ENCODE measurements at regions not wholly inside any gene's neighbourhood (a gene's known extent, or its start where the extent isn't known, plus 50 kb on each side); places are given as distances from the start of the nearest gene placed in this dataset.

GRCh38 chr5:158121678-158122077 lies 262.7 kb upstream of the CLINT1 start:
- no peak for DNase-seq (ENCODE audit: low read depth, low spot score)

GRCh38 chr5:158120760-158121159 lies 261.8 kb upstream of the CLINT1 start:
- no peak for DNase-seq (ENCODE audit: low read depth, low spot score)

DNA sequence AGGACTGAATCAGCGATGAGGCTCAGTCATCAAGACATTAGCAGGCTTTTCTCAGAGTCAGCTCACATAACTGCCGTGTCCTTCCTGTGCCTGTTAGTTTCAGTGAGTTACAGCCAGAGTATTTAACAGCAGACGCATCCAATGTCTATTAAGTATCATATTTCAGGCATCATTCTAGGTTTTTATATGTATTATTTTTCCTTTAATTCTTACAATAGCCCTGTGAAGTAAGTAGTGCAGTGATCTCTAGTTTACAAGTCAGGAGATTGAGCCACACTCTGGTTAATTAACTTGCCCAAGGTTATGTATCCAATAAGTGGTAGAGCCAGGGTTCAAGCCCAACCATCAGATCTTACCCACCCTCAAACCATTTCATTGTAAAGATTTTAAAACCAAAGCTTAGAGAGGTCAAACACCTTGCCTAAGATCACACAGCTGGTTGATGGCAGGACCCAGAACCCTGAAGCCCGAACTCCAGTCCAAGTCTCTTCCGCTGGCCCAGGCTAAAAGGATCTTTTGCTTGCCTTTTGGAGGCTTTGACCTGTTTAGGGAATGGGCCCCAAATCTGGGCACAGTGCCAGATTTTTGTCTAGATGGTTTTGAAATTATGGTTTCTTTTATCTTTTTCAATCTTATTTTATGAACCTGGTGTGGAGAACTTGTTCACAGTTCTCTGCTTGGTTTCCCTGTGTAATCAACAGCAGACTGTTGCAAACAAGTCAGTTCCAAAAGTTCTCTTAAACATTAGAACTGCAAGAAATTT lies 261.2 kb upstream of the CLINT1 start:
- no peak for DNase-seq (ENCODE audit: low read depth, low spot score)

DNA sequence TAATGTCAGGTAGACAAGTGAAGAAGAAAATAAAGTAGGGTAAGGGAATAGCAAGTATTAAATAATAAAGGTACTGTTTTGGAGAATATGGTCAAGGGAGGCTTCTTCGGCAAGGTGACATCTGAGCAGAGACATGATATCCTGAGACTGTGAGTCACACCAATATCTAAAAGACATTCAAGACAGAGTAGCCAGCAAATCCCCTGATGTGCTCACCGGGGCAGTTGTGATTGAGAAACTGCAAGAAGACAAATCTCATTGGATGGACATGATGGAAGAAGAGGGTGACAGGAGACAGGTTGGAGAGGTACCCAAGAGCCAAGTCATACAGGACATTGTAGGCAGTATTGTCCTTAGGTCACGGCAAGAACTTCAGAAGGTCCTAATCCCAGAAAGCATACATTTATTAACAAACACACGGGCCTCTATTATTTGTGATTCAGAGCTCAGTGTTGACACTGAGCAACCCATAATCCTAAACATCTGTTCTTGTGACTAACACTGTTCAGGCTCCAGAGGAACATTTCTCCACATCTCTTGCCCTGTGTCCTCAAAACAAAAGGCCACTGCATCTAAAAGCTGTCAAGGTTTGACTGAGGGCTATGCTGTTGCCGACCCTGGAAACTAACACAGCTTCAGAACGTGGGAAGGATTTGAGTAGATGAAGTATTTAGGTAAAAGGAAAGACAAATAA lies 258.7 kb upstream of the CLINT1 start:
- no peak for DNase-seq (ENCODE audit: low read depth, low spot score)

DNA sequence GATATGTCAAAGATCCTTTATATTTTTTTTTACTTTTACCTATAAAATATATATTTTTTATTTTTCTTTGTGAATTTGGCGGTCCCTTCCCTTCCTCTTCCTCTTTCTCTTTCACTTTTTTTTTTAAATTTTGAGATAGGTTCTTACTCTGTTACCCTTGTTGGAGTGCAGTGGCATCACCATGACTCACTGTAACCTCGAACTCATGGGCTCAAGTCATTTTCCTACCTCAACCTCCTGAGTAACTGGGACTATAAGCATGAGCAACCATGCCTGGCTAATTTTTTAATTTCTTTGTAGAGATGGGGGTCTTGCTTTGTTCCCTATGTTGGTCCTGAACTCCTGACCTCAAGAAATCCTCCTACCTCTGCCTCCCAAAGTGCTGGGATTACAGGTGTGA lies 258.0 kb upstream of the CLINT1 start:
- DNase-seq (ENCODE audit: low read depth, low spot score), result no peak

DNA sequence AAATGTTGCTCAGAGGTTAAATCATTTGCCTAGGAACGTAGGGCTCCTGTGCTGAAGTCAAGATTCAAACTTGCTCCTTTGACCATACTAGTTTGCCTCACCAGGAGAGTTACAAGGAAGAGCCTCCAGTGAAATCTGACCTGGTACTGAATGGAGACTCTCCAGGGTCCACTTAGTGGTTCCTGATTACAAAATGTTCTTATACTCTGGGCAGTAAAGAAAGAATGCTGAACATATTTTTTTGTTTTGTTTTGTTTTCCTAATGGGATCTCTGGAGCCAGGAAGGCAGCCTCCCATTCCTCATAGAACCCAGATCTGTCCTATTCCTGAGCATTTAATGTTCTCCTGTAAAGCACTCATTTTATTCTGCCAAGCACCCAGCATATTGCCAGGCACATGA lies 256.5 kb upstream of the CLINT1 start:
- no peak for DNase-seq (ENCODE audit: low read depth, low spot score)

GRCh38 chr5:158108177-158108576 lies 249.2 kb upstream of the CLINT1 start:
- DNase-seq (ENCODE audit: low read depth, low spot score), result no peak

DNA sequence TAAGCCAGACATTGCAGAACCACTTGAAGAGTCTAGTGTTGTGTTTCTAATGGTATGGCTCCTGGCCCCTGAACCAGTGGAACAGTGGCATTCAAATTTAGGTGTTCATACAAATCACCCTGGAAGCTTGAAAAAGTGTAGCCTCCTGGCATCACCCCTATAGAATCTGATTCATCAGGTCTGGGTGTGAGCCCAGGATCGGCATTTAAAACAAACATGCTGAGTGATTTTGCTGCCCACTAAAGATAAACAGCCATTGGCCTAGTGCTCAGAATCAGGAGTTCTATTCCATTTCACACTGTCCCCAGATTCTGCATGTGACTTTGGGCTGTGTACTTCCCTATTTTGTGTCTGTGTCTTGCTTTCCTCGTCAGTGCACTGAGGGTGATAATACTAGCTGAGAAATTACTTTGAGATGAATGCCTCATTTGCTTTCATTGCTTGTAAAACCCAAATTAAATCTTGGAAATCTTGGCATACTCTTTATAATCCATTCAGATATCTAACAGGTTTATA lies 241.5 kb upstream of the CLINT1 start:
- no peak for DNase-seq (ENCODE audit: low read depth, low spot score)

GRCh38 chr5:158099571-158100105 lies 240.7 kb upstream of the CLINT1 start:
- DNase-seq (ENCODE audit: low read depth, low spot score), result no peak

DNA sequence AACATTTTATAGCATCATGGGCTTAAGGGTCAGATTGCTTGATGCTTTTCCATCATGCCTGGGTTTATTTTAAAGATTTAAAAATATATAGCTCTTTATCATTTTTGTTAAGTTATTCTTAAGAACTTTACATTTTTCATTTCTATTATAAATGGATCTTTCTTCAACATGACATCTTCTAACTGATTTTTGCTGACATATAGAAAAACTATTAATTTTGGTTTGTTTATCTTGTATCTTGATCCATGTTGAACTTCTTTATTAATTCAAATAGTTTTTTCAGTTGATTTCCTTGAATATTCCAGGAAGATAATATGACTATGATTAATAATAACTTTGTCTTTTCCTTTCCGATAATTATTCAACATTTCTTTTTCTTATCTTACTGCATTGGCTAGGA lies 237.9 kb upstream of the CLINT1 start:
- DNase-seq (ENCODE audit: low read depth, low spot score), result no peak

DNA sequence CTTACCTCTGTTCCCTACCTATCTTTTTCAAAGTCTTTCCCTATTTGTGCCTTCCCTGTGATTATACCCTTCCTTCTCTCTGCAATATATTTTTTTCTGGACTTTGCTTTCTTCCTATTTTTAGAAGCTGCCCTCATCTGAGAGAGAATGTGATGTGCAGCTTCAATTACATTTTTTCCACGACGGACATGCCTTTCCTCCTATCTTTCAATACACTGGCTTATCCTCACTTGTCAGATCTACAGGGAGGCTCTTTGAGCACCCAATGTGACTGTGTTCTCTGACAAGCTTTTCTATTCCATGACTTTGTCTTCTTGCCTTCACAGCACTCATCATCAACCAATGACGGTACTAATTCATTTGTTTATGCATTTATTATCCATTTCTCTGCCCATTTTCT lies 227.9 kb upstream of the CLINT1 start:
- no peak for DNase-seq (ENCODE audit: low read depth, low spot score)

DNA sequence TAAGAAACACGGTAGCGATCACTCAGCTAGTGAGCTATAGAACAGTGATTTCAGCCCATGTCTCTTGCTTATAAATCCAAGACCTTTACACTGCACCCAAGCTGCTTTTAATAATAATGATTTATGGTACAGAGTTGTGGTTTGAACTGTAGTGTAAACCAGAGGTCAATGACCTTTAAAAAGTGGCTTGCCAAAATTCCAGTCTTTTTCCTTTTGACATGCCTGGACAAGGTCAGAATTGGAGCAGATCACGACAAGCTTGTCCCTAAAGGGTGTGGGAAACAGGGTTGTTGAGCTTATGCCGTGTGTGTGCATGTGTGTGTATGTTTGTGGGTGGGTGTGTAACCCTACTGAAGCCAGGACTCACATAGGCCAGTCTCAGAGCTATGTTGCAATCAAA lies 225.3 kb upstream of the CLINT1 start:
- no peak for DNase-seq (ENCODE audit: low read depth, low spot score)

DNA sequence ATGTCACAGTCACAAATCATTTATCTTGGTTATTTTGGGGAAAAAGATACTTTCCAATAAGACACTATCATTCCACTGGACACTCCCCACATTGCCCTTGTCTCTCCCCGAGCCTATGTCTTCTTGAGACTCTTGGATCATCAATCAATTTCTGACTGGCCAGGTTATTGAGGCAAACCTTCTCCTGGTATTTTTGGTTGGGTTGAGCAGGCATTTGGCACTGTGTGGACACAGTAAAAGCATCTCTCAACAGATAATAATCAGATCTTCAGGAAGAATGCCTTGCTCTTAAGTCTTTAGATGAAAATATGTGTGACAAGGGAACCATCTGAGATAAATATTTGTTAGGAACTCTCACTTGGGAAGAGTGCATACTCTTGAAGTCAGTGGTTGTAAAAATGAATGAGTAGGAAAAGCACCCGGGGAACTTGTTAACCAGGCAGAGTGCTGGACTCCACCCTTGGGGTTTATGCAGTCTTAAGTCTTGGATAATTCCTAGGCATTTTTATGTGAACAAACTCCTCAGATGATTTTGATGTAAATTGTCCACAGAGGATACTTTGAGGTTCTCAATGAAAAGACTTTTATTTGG lies 223.8 kb upstream of the CLINT1 start:
- DNase-seq (ENCODE audit: low read depth, low spot score), result no peak

DNA sequence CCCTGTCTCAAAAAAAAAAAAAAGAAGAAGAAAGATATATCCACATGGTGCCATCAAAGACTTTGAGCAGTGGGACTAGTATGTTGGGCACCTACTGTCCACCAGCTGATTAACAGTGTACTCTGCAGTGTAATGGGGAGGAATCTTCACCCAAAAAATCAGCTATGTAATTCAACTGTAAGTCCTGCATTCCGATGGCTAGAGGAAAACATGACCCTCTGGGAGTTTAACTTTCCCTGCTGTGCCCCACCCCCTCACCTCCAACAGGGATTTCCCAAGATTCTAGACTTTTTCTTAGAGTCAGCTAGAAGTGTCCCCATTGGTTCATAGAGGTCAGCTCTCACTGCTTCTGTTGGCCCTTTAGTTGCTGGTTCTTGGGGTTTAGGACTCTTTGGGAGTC lies 221.2 kb upstream of the CLINT1 start:
- DNase-seq (ENCODE audit: low read depth, low spot score), result peak; percentile 34

DNA sequence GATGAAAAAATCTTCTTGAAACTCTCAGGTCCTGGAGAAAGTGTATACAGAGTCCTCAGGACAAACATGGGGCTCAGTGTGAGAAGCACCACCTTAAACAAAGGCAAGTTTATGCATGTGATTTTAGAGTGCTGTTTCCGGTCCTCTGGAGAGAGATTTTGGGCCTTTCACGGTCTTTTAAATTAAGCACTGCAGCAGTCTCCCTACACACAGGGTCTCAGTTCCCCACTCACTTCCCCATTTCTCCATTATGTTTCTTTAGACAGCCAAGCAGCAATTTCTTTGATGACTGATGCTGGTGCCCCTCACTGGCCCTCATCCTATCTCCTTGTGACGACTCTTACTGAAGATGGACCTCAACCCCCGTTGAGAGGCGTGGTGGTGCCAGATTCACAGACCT lies 220.2 kb upstream of the CLINT1 start:
- no peak for DNase-seq (ENCODE audit: low read depth, low spot score)

DNA sequence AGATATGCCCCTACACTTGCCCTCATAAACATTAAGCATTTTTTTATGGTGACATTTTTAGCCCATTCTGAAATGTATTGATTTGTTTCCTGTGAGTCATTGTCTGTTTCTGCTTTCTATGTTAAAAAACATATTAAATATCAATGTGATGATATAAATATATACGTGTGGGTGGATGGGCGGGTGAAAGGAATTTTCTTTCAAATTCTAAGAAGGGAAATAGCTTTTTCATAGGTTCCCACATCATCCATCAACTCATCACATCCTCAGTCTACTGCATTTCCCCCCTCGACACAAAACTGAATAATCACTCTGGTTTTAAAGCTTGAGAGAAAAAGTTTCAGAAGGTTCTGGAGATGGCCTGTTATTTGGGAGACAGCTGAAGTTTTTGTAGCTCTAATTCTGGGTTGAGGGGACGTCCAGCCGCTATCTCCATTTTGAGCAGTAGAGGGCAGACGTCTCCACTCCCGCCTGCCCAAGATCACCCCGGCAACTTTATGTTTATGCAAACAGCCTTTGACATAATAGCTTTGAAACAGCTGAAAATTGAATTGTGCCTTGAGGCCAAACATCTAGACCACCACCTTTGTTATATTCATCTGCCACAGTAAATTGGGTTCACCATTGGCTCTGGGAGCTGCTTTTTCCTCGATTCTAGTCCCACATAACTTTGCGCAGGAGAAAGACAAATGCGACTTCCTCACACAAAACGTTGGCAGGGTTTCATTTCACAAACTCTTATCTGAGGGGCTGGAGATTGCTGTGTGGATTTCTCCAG lies 216.2 kb upstream of the CLINT1 start:
- peak; percentile 87 for DNase-seq (ENCODE audit: low read depth, low spot score)

- no peak for DNase-seq (ENCODE audit: low read depth, low spot score)
Observed at GRCh38 chr5:158074597-158074991, 215.6 kb upstream of the CLINT1 start.

- no peak for DNase-seq (ENCODE audit: low read depth, low spot score)
Observed at GRCh38 chr5:158070859-158071258, 211.9 kb upstream of the CLINT1 start.

GRCh38 chr5:158069838-158070237 lies 210.9 kb upstream of the CLINT1 start:
- DNase-seq (ENCODE audit: low read depth, low spot score), result no peak

GRCh38 chr5:158068964-158069363 lies 210.0 kb upstream of the CLINT1 start:
- peak; percentile 27 for DNase-seq (ENCODE audit: low read depth, low spot score)

DNA sequence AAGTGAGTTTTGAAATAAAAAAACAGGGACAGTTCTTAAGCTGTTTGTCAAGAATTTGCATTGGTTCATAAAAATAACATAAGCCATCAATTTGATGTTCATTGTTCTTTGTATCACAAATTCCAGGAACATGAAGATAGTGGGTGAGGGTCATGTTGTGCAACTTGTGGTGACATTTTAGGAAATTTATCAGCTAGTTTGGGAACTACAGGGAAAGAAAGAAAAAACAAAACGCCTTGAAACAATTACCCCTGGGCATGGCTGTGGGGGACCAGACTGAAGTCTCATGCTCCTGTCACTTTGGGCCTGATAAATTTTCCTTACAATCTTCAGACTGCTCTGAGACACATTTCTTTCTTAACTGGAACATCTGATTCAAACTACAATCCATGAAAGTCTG lies 207.1 kb upstream of the CLINT1 start:
- no peak for DNase-seq (ENCODE audit: low read depth, low spot score)

Measured in ELF-1 (cell line).